Fibroblast of skin of back (primary cell): ENCODE measurements at regions not wholly inside any gene's neighbourhood (a gene's known extent, or its start where the extent isn't known, plus 50 kb on each side); places are given as distances from the start of the nearest gene placed in this dataset.
"Not testable (repeated sequence)": the region's sequence is repeated elsewhere in the genome, so short reads cannot be mapped to it uniquely, and the experiment has no call there.

ENCODE experiments used
- DNase-seq: peaks from one replicate; pipeline ENCODE4 v3.0.0-alpha.2; 2013

GRCh38 chr14:106174206-106174605, 647.8 kb downstream of the TMEM121 start:
- DNase-seq: no peak

- not testable (repeated sequence) for DNase-seq
These were observed 651.2 kb downstream of the TMEM121 start for GRCh38 chr14:106177266-106178246.

GRCh38 chr14:106179761-106180160, 653.4 kb downstream of the TMEM121 start:
- DNase-seq: no peak

GRCh38 chr14:106184771-106185170, 658.4 kb downstream of the TMEM121 start:
- DNase-seq: not testable (repeated sequence)

- DNase-seq: not testable (repeated sequence)
These were observed 658.9 kb downstream of the TMEM121 start for GRCh38 chr14:106185174-106185836.

GRCh38 chr14:106185837-106186233, 659.5 kb downstream of the TMEM121 start:
- DNase-seq: no peak

GRCh38 chr14:106187216-106187615, 660.8 kb downstream of the TMEM121 start:
- no peak for DNase-seq

- DNase-seq: not testable (repeated sequence)
These were observed 666.3 kb downstream of the TMEM121 start for GRCh38 chr14:106192701-106193100.

GRCh38 chr14:106196459-106196858, 670.1 kb downstream of the TMEM121 start:
- DNase-seq: not testable (repeated sequence)

- not testable (repeated sequence) for DNase-seq
These were observed 670.9 kb downstream of the TMEM121 start for GRCh38 chr14:106197264-106197663.

GRCh38 chr14:106199097-106199496, 672.7 kb downstream of the TMEM121 start:
- DNase-seq: no peak

GRCh38 chr14:106200541-106201315, 674.3 kb downstream of the TMEM121 start:
- DNase-seq: no peak

GRCh38 chr14:106201376-106201775, 675.0 kb downstream of the TMEM121 start:
- DNase-seq: no peak

GRCh38 chr14:106203438-106203837, 677.1 kb downstream of the TMEM121 start:
- DNase-seq: no peak

GRCh38 chr14:106204063-106204462, 677.7 kb downstream of the TMEM121 start:
- no peak for DNase-seq

- DNase-seq: no peak
These were observed 680.9 kb downstream of the TMEM121 start for GRCh38 chr14:106207316-106207715.

- no peak for DNase-seq
These were observed 682.4 kb downstream of the TMEM121 start for GRCh38 chr14:106208794-106209193.

- DNase-seq: no peak
These were observed 683.4 kb downstream of the TMEM121 start for GRCh38 chr14:106209755-106210154.

- DNase-seq: no peak
These were observed 684.3 kb downstream of the TMEM121 start for GRCh38 chr14:106210650-106211049.

- DNase-seq: no peak
These were observed 685.0 kb downstream of the TMEM121 start for GRCh38 chr14:106211334-106211900.

- no peak for DNase-seq
These were observed 688.8 kb downstream of the TMEM121 start for GRCh38 chr14:106215229-106215628.

- DNase-seq: no peak
These were observed 690.3 kb downstream of the TMEM121 start for GRCh38 chr14:106216679-106217078.
